ENCODE measurements at regions not wholly inside any gene's neighbourhood (a gene's known extent, or its start where the extent isn't known, plus 50 kb on each side); places are given as distances from the start of the nearest gene placed in this dataset.

DNA sequence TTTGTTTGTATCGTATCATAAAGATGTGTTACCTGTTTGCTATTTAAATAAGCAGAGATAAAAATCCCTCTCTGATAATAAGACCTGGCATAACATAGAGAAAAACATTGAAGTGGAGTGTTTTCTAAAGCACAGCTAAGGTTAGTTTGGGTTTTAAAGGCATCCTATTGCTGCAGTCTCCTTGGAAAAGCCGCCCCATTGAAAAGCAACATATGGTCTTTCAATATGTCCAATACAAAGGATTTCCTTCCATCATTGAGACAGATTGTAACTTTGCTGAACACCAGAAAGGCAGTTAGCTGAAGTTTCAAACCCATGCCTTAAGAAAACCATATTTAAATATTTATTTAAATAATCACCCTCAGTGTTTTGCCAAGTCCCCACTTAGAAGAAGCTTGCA is 898.5 kb upstream of the KCND2 start:
- TF ChIP-seq EZH2 (IDR thresholded peaks at IDR 0.05) (no peak), POLR2AphosphoS5 (IDR thresholded peaks at IDR 0.05; ENCODE audit: borderline replicate concordance, low read depth, low read length) (no peak)
